ENCODE measurements at regions not wholly inside any gene's neighbourhood (a gene's known extent, or its start where the extent isn't known, plus 50 kb on each side); places are given as distances from the start of the nearest gene placed in this dataset.

GRCh38 chr5:5716665-5717064 lies 294.2 kb downstream of the ICE1 start:
- H3K36me3 ChIP-seq (ENCODE audit: control insufficient read depth, insufficient read depth, low read length), result no peaks in the 10 kb centered on the region
- H3K4me3 ChIP-seq (replicated peaks; ENCODE audit: low read depth, low read length), result no peak overlapping the region
- no peak for DNase-seq (ENCODE audit: extremely low read depth, insufficient read length)
- no peaks in the 10 kb centered on the region for H3K27me3 ChIP-seq (replicated peaks; ENCODE audit: control insufficient read depth, insufficient read depth, low read length)
- no peak for TF ChIP-seq CTCF (IDR thresholded peaks at IDR 0.05; ENCODE audit: insufficient read depth, low read length, poor library complexity, severe bottlenecking)

- H3K36me3 ChIP-seq (ENCODE audit: control insufficient read depth, insufficient read depth, low read length), result no peaks in the 10 kb centered on the region
- H3K4me3 ChIP-seq (replicated peaks; ENCODE audit: low read depth, low read length), result no peak overlapping the region
- no peaks in the 10 kb centered on the region for H3K27me3 ChIP-seq (replicated peaks; ENCODE audit: control insufficient read depth, insufficient read depth, low read length)
- no peak for DNase-seq (ENCODE audit: extremely low read depth, insufficient read length)
- TF ChIP-seq CTCF (IDR thresholded peaks at IDR 0.05; ENCODE audit: insufficient read depth, low read length, poor library complexity, severe bottlenecking), result no peak
Observed at GRCh38 chr5:5711592-5711991, 289.1 kb downstream of the ICE1 start.

GRCh38 chr5:5711112-5711511 lies 288.6 kb downstream of the ICE1 start:
- TF ChIP-seq CTCF (IDR thresholded peaks at IDR 0.05; ENCODE audit: insufficient read depth, low read length, poor library complexity, severe bottlenecking), result no peak
- Histone ChIP-seq H3K27me3 (replicated peaks; ENCODE audit: control insufficient read depth, insufficient read depth, low read length) (no peaks in the 10 kb centered on the region), H3K36me3 (ENCODE audit: control insufficient read depth, insufficient read depth, low read length) (no peaks in the 10 kb centered on the region), H3K4me3 (replicated peaks; ENCODE audit: low read depth, low read length) (no peak overlapping the region)
- no peak for DNase-seq (ENCODE audit: extremely low read depth, insufficient read length)

GRCh38 chr5:5710471-5710870 lies 288.0 kb downstream of the ICE1 start:
- TF ChIP-seq CTCF (IDR thresholded peaks at IDR 0.05; ENCODE audit: insufficient read depth, low read length, poor library complexity, severe bottlenecking), result no peak
- Histone ChIP-seq H3K27me3 (replicated peaks; ENCODE audit: control insufficient read depth, insufficient read depth, low read length) (no peaks in the 10 kb centered on the region), H3K36me3 (ENCODE audit: control insufficient read depth, insufficient read depth, low read length) (no peaks in the 10 kb centered on the region), H3K4me3 (replicated peaks; ENCODE audit: low read depth, low read length) (no peak overlapping the region)
- no peak for DNase-seq (ENCODE audit: extremely low read depth, insufficient read length)

GRCh38 chr5:5708367-5708919 lies 286.0 kb downstream of the ICE1 start:
- Histone ChIP-seq H3K27me3 (replicated peaks; ENCODE audit: control insufficient read depth, insufficient read depth, low read length) (no peaks in the 10 kb centered on the region), H3K36me3 (ENCODE audit: control insufficient read depth, insufficient read depth, low read length) (no peaks in the 10 kb centered on the region), H3K4me3 (replicated peaks; ENCODE audit: low read depth, low read length) (no peak overlapping the region)
- no peak for DNase-seq (ENCODE audit: extremely low read depth, insufficient read length)
- no peak for TF ChIP-seq CTCF (IDR thresholded peaks at IDR 0.05; ENCODE audit: insufficient read depth, low read length, poor library complexity, severe bottlenecking)

- H3K27me3 ChIP-seq (replicated peaks; ENCODE audit: control insufficient read depth, insufficient read depth, low read length), result no peaks in the 10 kb centered on the region
- no peak for TF ChIP-seq CTCF (IDR thresholded peaks at IDR 0.05; ENCODE audit: insufficient read depth, low read length, poor library complexity, severe bottlenecking)
- DNase-seq (ENCODE audit: extremely low read depth, insufficient read length), result no peak
- no peak overlapping the region for H3K4me3 ChIP-seq (replicated peaks; ENCODE audit: low read depth, low read length)
- H3K36me3 ChIP-seq (ENCODE audit: control insufficient read depth, insufficient read depth, low read length), result no peaks in the 10 kb centered on the region
Observed at GRCh38 chr5:5705010-5705409, 282.5 kb downstream of the ICE1 start.
